ENCODE measurements at regions not wholly inside any gene's neighbourhood (a gene's known extent, or its start where the extent isn't known, plus 50 kb on each side); places are given as distances from the start of the nearest gene placed in this dataset.

DNA sequence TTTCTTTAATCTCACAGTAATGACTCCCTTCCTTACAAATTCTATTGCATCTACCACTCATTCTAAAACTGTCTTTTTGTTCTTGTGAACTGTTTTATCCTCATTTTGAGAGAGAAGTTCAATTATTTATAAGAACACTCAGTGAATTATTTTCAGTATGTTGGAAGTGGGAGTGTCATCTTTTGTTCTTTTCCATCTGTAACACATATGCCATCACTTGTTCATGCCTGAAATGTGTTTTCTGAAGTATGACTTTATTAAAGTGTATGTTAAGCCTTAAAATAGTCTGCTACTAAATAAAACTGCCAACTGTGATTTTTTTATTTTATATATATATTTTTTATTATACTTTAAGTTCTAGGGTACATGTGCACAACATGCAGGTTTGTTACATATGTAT lies 623.0 kb upstream of the CBLB start:
- TF ChIP-seq CTCF (IDR thresholded peaks at IDR 0.05; ENCODE audit: poor library complexity) (no peak), EZH2phosphoT487 (IDR thresholded peaks at IDR 0.05; ENCODE audit: low read depth, severe bottlenecking, unreplicated experiment) (no peak), EZH2 (IDR thresholded peaks at IDR 0.05; ENCODE audit: borderline replicate concordance) (no peak)
